GM12878 (cell line): ENCODE measurements at regions not wholly inside any gene's neighbourhood (a gene's known extent, or its start where the extent isn't known, plus 50 kb on each side); places are given as distances from the start of the nearest gene placed in this dataset.

Source experiments
- CREB1 ChIP-seq: IDR thresholded peaks from 2 replicates; pipeline ENCODE4 v1.6.1; 2012; ENCODE audit warnings: low read depth, mild to moderate bottlenecking, inconsistent platforms
- EGR1 ChIP-seq, 2 experiments: IDR thresholded peaks; 1 replicate in 1 of 2; 2 replicates in 1 of 2; pipeline ENCODE4 v1.6.1; 2011 to 2012; ENCODE audit warnings: low read depth in 2 of 2, low read length in 2 of 2, borderline replicate concordance in 1 of 2, mild to moderate bottlenecking in 1 of 2, moderate library complexity in 1 of 2
- KDM1A ChIP-seq: fragments of 200-600 bp; sonication (generic); IDR thresholded peaks from 2 replicates; pipeline ENCODE4 v1.6.1; 2016; ENCODE audit warnings: borderline replicate concordance
- RCOR1 ChIP-seq: conservative IDR thresholded peaks from 2 replicates; pipeline ENCODE4 v1.6.1; 2012; ENCODE audit warnings: low read depth, low read length, improper control_type of control experiment
- TF ChIP-seq, protein P1 (sequence below), 3 experiments: IDR thresholded peaks in 2 of 3; conservative IDR thresholded peaks in 1 of 3; 2 replicates each; pipeline ENCODE4 v1.5.1; 2011; ENCODE audit warnings: low read depth in 3 of 3, low read length in 3 of 3, mild to moderate bottlenecking in 3 of 3, control low read depth in 2 of 3, moderate library complexity in 2 of 3, inconsistent platforms in 1 of 3, mixed read lengths in 1 of 3; ENCODE audit not compliant: control insufficient read depth in 2 of 3, insufficient read depth in 1 of 3; ENCODE audit errors: extremely low read depth in 1 of 3
- TF ChIP-seq, protein P2 (sequence below): IDR thresholded peaks from 2 replicates; pipeline ENCODE4 v1.6.1; 2011; ENCODE audit warnings: mild to moderate bottlenecking, low read depth, low read length, moderate library complexity; ENCODE audit not compliant: insufficient replicate concordance

DNA sequence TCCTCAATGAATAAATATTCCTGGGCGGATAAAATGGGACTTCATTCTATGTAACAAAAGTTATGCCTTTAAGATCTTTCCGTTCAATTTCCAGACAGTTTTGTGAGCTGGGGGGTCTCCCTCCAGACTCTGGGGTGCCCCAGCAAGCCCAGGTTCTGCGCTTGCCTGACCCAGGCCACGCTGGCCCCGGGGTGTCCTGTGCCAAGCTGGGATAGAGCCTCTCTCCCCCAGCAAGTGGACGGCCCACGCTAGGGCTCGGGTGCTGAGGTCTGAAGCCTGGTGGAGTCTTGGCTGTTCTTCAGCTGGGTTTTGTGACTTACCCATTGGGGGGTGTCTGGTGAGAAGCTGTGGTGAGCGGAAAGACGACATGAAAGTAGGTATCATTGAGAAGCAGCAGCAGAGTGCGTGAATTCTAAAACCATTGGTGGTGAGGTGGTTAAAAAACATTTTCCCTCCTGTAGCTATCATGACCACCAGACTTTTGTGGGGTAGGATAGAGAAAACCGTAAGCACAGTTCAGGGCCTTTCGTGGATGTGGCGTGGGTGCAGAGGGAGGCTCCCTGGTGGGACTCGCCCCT is 346.8 kb downstream of the ANAPC1 start:
- TF ChIP-seq, protein P1, sequence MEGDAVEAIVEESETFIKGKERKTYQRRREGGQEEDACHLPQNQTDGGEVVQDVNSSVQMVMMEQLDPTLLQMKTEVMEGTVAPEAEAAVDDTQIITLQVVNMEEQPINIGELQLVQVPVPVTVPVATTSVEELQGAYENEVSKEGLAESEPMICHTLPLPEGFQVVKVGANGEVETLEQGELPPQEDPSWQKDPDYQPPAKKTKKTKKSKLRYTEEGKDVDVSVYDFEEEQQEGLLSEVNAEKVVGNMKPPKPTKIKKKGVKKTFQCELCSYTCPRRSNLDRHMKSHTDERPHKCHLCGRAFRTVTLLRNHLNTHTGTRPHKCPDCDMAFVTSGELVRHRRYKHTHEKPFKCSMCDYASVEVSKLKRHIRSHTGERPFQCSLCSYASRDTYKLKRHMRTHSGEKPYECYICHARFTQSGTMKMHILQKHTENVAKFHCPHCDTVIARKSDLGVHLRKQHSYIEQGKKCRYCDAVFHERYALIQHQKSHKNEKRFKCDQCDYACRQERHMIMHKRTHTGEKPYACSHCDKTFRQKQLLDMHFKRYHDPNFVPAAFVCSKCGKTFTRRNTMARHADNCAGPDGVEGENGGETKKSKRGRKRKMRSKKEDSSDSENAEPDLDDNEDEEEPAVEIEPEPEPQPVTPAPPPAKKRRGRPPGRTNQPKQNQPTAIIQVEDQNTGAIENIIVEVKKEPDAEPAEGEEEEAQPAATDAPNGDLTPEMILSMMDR (IDR thresholded peaks at IDR 0.05 in 2 of 3, conservative IDR thresholded peaks at IDR 0.05 in 1 of 3; ENCODE audit: control insufficient read depth in 2 of 3, extremely low read depth in 1 of 3, insufficient read depth in 1 of 3, low read depth in 3 of 3, low read length in 3 of 3), result no peak
- no peak for TF ChIP-seq KDM1A
- TF ChIP-seq RCOR1, result no peak
- TF ChIP-seq, protein P2, sequence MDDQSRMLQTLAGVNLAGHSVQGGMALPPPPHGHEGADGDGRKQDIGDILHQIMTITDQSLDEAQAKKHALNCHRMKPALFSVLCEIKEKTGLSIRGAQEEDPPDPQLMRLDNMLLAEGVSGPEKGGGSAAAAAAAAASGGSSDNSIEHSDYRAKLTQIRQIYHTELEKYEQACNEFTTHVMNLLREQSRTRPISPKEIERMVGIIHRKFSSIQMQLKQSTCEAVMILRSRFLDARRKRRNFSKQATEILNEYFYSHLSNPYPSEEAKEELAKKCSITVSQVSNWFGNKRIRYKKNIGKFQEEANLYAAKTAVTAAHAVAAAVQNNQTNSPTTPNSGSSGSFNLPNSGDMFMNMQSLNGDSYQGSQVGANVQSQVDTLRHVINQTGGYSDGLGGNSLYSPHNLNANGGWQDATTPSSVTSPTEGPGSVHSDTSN, result no peak
- TF ChIP-seq EGR1 (IDR thresholded peaks at IDR 0.05; ENCODE audit: borderline replicate concordance in 1 of 2, low read depth in 2 of 2, low read length in 2 of 2), result no peak
- TF ChIP-seq CREB1, result no peak
